RCC 7860 (cell line): ENCODE measurements at regions not wholly inside any gene's neighbourhood (a gene's known extent, or its start where the extent isn't known, plus 50 kb on each side); places are given as distances from the start of the nearest gene placed in this dataset.

ENCODE experiments used
- DNase-seq: peaks from one replicate; pipeline ENCODE4 v3.0.0-alpha.2; 2015; ENCODE audit warnings: low spot score
- FAIRE-seq: peaks from 2 replicates; lab custom pipeline; 2012; peaks lifted over from hg19 to GRCh38; lab: Jason Lieb, UNC

DNA sequence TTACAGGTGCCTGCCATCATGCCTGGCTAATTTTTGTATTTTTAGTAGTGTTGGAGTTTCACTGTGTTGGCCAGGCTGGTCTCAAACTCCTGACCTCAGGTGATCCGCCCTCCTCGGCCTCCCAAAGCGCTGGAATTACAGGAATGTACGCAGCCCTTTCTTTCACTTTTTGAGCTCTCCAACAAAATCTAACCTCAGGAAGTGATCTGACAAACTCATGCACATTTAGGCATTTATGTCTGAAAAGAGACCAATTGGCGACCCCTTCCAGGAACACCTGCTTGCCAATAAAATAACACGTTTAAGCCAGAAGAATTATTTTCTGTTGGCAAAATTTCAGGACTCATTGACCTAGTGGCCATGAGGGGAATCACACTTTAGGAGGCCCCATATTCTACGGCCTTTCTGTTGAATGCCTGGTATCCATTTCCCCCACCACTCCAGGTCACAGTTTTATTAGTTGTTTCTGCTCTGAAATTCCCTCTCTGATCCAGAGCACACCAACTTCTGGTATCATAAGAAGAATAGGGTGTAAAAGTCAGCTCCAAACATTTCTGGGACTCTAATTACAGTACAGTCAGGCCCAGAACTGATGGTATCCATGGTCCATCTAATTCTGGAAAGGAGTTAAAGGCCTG, 65.8 kb upstream of the FRMD4A start:
- DNase-seq (peak; percentile 85), FAIRE-seq (no peak)

GRCh38 chr10:14394179-14394578, 63.5 kb upstream of the FRMD4A start:
- FAIRE-seq: no peak

DNA sequence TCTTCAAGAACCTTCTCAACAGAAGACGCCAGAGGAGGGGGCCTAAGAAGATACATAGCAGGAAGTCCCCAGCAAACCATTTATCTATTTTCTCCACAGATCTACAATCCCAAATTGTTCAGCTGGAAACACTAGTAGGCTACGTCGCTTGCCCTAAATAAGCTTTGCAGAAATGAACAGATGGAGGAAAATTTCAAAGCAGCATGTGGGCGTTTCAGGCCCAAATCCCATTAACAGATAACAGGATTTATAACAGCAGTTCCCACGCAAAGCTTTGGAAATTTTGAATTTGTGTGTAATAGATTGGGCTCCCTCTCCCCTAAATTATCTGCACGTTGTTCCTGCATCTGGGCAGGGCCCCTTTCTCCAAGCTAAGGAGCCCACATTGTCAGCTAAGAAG, 60.6 kb upstream of the FRMD4A start:
- no peak for DNase-seq
- FAIRE-seq: no peak

More at GRCh38 chr10:14394179-14394578, 63.5 kb upstream of the FRMD4A start:
- no peak for DNase-seq

- FAIRE-seq (peak; percentile 79), DNase-seq (peak; percentile 44)
Measured at GRCh38 chr10:14389981-14390590, 59.4 kb upstream of the FRMD4A start.

DNA sequence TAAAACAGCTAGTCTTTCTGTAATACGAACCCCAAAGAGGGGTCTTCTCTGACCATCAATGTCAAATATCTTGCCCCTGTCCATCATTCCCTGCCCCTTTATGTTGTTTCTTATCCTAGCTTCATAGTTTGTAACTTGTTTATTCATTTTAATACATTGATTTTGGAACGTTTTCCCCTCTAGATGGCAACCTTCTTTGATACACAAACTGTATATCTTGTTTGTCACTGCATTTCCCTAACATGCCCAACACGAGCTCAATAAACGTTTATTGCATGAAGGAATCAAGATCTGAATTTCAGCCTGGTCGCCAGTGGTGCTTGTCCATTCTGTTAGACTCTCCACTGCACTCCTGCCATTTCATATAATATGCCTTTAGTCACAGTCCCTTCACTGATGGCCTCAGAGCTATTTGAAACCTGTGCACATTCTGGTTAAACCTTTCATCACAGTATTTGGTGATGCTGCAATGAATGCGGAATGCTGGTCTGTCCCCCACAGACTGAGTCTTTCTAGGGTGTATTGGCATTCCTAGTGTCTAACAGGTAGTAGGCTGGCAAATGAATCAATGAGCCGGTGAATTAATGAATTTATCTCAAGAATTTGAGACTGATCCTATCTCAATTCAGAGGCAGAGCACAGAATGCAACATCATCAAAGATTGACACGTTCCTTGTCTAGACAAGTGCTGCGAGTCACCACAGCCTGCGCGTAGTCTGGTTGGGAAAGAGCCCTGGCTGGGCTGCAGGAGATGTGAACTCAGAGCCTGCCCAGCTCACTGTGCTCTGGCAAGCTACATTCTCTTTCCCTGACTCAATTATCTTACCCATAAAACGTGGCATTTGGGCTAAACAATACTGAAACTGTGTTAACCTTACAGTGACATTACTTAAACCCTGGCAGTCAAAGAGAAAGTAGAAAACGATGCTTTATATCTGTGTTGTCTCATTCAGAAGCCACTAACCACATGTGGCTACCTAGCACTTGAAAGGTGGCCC, 55.2 kb upstream of the FRMD4A start:
- FAIRE-seq (peak; percentile 96), DNase-seq (peak; percentile 97)

DNA sequence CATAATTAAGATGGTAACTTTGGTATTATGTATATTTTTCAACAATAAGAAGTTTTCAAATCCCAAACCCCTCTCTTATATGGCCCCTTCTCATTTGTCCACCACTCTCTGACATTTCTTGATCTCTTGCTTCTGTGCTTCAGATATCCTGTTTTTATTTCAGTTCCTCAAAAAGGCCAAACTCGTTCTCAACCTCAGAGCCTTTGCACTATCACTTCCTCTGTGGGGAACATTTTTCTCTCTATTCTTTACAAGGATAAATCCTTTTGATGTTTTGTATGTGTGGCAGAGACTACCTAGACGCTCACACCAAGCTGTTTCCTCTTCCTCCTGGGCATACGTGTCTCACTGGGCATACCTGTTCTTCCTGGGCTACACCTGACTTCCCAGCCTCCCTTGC, 54.2 kb upstream of the FRMD4A start:
- DNase-seq (no peak), FAIRE-seq (no peak)

DNA sequence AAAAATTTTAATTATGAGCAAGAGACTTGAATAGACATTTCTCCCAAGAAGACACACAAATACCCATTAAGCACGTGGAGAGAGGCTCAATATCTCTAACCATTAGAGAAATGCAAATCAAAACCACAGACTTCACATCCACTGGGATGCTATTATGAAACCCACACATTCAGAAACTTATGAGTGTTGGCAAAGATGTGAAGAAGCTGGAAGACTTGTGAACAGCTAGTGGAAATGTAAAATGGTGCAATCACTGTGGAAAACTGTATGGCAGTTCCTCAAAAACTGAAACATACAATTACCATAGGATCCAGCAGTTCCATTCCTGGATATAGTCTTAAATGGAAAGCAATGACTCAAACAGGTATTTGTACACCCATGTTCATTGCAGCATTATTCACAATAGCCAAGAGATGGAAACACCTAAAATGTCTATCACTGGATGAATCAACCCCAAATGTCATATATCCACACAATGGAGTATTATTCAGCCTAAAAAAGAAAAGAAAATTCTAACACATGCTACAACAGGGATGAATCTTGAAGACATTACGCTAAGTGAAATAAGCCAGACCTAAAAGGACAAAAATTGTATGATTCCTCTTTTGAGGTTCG, 53.5 kb upstream of the FRMD4A start:
- DNase-seq (no peak), FAIRE-seq (peak; percentile 27)

- DNase-seq (peak; percentile 63), FAIRE-seq (peak; percentile 63)
Measured at GRCh38 chr10:14383266-14383665, 52.5 kb upstream of the FRMD4A start.

DNA sequence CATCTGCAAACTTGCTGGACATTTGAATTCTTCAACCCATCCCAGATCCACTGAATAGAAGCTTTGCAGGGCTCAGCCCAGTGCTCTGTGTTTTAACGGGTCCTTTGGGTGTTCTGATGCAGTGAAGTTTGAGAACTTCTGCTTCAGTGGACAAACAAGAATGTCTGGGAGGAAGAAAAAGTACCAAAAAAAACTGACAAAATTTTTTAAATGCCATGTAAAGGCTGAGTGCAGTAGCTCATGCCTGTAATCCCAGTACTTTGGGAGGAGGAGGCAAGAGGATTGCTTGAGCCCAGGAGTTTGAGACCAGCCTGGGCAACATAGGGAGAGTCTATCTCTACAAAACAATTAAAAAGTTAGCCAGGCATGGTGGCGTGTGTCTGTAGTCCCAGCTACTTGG, 51.8 kb upstream of the FRMD4A start:
- DNase-seq (no peak), FAIRE-seq (no peak)

GRCh38 chr10:14382022-14382421, 51.3 kb upstream of the FRMD4A start:
- FAIRE-seq (peak; percentile 87), DNase-seq (peak; percentile 86)

DNA sequence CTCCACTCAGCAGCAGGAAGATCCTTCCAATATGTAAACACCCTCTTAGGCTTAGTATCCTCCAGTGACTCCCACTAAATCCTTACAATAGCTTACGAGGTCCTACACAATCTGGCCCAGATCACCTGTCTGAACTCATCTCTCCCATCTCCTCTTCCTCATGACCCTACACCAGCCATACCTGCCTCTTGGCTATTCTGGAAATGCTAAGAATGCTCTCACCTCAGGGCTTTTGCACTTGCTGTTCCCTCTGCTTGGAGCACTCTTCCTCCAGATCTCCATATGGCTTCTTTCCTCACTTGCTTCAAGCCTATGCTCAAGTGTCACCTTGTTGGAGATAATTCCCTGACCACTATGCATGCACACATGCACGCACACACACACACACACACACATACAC, 50.8 kb upstream of the FRMD4A start:
- FAIRE-seq: no peak
- DNase-seq: no peak

DNA sequence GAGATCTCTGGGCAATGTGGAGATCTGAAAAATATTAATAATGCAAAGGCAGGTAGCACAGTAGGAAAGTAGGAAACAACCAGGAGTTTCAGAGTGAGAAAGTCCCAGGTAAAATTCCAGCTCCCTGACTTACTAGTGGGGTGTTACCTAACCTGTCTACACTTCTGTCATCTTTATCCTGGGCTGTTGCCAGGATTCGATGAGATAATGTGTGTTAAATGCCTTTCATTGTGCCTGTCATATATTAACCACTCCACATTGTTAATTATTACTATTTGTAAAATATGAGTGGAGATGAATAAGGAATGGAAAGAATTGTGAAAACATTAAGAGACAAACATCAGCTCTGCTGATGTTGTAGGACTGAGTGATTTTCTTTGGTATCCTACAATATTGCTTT, 50.0 kb upstream of the FRMD4A start:
- peak; percentile 95 for FAIRE-seq
- DNase-seq: peak; percentile 77
